GM12892 (cell line): ENCODE measurements at regions not wholly inside any gene's neighbourhood (a gene's known extent, or its start where the extent isn't known, plus 50 kb on each side); places are given as distances from the start of the nearest gene placed in this dataset.

ENCODE experiments used
- POLR2A ChIP-seq: IDR thresholded peaks from 2 replicates; pipeline ENCODE4 v1.6.1; 2011; ENCODE audit warnings: low read depth, low read length, control low read depth
- POLR2AphosphoS5 ChIP-seq: IDR thresholded peaks from 2 replicates; pipeline ENCODE4 v1.6.1; 2011; ENCODE audit warnings: low read depth, low read length, control low read depth

DNA sequence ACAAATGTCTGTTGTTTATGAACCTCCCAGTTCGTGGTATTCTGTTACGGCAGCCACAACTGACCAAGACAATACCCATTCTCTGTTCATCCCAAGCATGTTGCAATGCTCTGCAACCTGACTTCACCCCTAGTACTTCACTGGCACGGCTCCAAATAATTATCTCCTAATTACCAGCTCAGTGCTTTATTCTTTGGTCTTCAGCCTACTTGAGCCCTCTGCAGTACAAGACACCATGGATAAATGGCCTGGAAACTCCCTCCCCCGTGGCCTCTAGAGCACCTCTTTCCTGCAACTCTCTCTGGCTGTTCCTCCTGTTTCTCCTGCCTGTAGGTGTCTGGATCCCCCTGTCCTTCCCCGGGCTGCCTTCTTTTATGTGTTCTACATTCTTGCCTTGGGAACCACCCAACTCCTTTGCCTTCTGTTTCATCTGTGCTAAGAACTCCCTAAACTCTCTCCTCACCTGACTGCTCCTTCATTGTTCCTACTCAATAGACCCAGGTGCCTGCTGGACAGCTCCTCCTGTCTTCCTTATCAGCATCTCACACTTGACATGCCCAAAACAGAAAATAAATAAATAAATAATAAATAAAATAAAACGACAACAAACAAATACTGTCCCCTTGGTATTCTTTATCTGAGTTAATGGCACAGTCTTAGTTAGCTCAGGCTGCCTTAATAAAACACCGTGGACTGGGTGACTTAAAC, 200.4 kb upstream of the IPO5 start:
- no peak for TF ChIP-seq POLR2A
- TF ChIP-seq POLR2AphosphoS5 = no peak
